Osteoblast (primary cell): ENCODE measurements at regions not wholly inside any gene's neighbourhood (a gene's known extent, or its start where the extent isn't known, plus 50 kb on each side); places are given as distances from the start of the nearest gene placed in this dataset.

Experiments used
- DNase-seq: peaks from one replicate; pipeline ENCODE4 v3.0.0; 2011; ENCODE audit warnings: low spot score, mixed read lengths; ENCODE audit not compliant: insufficient read length; ENCODE audit errors: missing footprints
- H2AFZ ChIP-seq: 2 replicates; pipeline ENCODE4 v1.6.0; 2011; ENCODE audit warnings: mild to moderate bottlenecking, low read length
- H3K27ac ChIP-seq: 2 replicates; pipeline ENCODE4 v1.5.1; 2011; ENCODE audit warnings: mild to moderate bottlenecking, low read depth, low read length, moderate library complexity
- H3K27me3 ChIP-seq: 2 replicates; pipeline ENCODE4 v1.6.0; 2012; ENCODE audit warnings: mild to moderate bottlenecking, control low read depth, inconsistent platforms, low read length, moderate library complexity; ENCODE audit not compliant: insufficient read depth
- H3K36me3 ChIP-seq: 2 replicates; pipeline ENCODE4 v1.5.1; 2011; ENCODE audit warnings: mild to moderate bottlenecking, low read length, control low read depth, moderate library complexity; ENCODE audit not compliant: insufficient read depth
- H3K4me1 ChIP-seq: 2 replicates; pipeline ENCODE4 v1.5.1; 2011; ENCODE audit warnings: mild to moderate bottlenecking, low read length, control low read depth, moderate library complexity; ENCODE audit not compliant: insufficient read depth
- H3K4me2 ChIP-seq: 2 replicates; pipeline ENCODE4 v1.6.0; 2011; ENCODE audit warnings: mild to moderate bottlenecking, low read length; ENCODE audit not compliant: insufficient read depth
- H3K4me3 ChIP-seq: fragments of 200-600 bp; sonication (generic); 3 replicates; pipeline ENCODE4 v1.5.1; 2012; ENCODE audit warnings: mild to moderate bottlenecking, low read length, inconsistent platforms; ENCODE audit not compliant: insufficient read depth
- H3K79me2 ChIP-seq: 2 replicates; pipeline ENCODE4 v1.6.0; 2012; ENCODE audit warnings: mild to moderate bottlenecking, low read length, control low read depth, inconsistent platforms; ENCODE audit not compliant: insufficient read depth
- H3K9me3 ChIP-seq: 2 replicates; pipeline ENCODE4 v1.5.1; 2011; ENCODE audit warnings: low read depth, low read length, control low read depth
- H4K20me1 ChIP-seq: 2 replicates; pipeline ENCODE4 v1.6.0; 2012; ENCODE audit warnings: mild to moderate bottlenecking, low read length, control low read depth; ENCODE audit not compliant: insufficient read depth
- TF ChIP-seq, protein P1 (sequence below): IDR thresholded peaks from 2 replicates; pipeline ENCODE4 v1.5.1; 2011; ENCODE audit warnings: mild to moderate bottlenecking, low read depth, low read length, moderate library complexity; ENCODE audit errors: extremely low read depth

- Histone ChIP-seq H3K79me2 (no peaks in the 10 kb centered on the region), H3K36me3 (no peaks in the 10 kb centered on the region), H3K4me2 (no peak overlapping the region), H4K20me1 (no peaks in the 10 kb centered on the region), H3K9me3 (no peaks in the 10 kb centered on the region), H3K4me3 (no peak overlapping the region), H2AFZ (no peak overlapping the region), H3K4me1 (no peaks in the 10 kb centered on the region), H3K27ac (no peak overlapping the region), H3K27me3 (no peaks in the 10 kb centered on the region)
- TF ChIP-seq, protein P1, sequence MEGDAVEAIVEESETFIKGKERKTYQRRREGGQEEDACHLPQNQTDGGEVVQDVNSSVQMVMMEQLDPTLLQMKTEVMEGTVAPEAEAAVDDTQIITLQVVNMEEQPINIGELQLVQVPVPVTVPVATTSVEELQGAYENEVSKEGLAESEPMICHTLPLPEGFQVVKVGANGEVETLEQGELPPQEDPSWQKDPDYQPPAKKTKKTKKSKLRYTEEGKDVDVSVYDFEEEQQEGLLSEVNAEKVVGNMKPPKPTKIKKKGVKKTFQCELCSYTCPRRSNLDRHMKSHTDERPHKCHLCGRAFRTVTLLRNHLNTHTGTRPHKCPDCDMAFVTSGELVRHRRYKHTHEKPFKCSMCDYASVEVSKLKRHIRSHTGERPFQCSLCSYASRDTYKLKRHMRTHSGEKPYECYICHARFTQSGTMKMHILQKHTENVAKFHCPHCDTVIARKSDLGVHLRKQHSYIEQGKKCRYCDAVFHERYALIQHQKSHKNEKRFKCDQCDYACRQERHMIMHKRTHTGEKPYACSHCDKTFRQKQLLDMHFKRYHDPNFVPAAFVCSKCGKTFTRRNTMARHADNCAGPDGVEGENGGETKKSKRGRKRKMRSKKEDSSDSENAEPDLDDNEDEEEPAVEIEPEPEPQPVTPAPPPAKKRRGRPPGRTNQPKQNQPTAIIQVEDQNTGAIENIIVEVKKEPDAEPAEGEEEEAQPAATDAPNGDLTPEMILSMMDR, result no peak
- DNase-seq, result no peak
Measured at GRCh38 chr2:145689277-145689676, 1169.4 kb upstream of the ZEB2 start.

DNA sequence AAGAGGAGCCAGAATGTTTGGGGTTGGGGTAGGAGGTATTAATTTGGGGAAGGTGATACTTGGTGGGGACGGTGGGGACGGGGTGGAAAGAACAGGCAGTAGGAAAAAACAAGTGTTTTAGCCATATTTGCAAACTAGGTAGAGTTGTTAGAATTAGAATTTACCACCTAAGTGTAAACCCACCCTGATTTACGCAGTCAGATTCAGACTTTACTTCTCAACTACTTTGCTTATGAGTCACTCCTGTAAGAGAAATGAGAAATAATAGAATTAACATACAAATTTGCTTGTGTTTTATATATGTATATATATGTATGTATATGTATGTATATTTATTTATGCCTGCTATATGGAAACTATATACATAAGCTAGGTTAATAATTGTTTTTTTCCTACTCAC lies 1168.2 kb upstream of the ZEB2 start:
- H4K20me1 ChIP-seq, result no peaks in the 10 kb centered on the region
- no peaks in the 10 kb centered on the region for H3K36me3 ChIP-seq
- H3K27ac ChIP-seq, result no peak overlapping the region
- H3K27me3 ChIP-seq, result no peaks in the 10 kb centered on the region
- no peaks in the 10 kb centered on the region for H3K79me2 ChIP-seq
- H3K4me3 ChIP-seq, result no peak overlapping the region
- no peaks in the 10 kb centered on the region for H3K9me3 ChIP-seq
- H3K4me2 ChIP-seq, result no peak overlapping the region
- no peak for DNase-seq
- TF ChIP-seq, protein P1, result no peak
- no peaks in the 10 kb centered on the region for H3K4me1 ChIP-seq
- no peak overlapping the region for H2AFZ ChIP-seq

DNA sequence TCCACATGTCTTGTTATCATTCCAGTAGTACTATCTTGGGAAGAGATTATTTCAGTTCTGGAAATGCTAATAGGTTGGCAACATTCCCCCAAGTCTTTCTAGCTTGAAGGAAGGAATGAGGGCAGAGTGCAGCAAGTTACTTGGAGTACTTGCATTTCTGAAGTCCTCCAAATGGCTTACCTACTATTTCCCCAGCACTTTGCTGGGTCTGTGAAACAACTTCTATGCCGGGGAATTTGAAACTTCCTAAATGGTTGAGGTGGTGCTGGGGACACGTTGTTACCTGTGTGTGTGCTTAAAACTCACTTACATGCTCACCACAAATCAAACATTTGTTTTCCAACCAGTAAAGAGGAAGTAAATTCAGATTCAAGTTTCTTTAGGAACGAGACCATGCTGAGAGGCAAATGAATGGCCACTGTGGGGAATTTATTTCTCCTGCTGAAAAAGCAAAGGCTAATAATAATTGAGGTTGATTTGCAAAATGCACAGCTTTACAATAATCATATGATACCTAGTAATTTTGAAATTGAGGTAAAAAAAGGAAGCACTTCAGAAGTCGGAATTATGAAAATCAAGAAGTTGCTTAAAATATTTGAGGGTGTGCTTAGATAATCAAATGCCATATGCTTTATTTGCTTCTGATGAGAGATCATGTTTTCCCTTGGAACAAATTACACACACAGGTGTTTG lies 1167.7 kb upstream of the ZEB2 start:
- no peaks in the 10 kb centered on the region for H3K79me2 ChIP-seq
- no peak overlapping the region for H3K4me3 ChIP-seq
- H3K9me3 ChIP-seq, result no peaks in the 10 kb centered on the region
- H3K36me3 ChIP-seq, result no peaks in the 10 kb centered on the region
- no peaks in the 10 kb centered on the region for H4K20me1 ChIP-seq
- H3K27me3 ChIP-seq, result no peaks in the 10 kb centered on the region
- TF ChIP-seq, protein P1, result no peak
- H3K4me1 ChIP-seq, result peaks cover 3% of the 10 kb centered on the region
- H2AFZ ChIP-seq, result no peak overlapping the region
- no peak for DNase-seq
- no peak overlapping the region for H3K27ac ChIP-seq
- no peak overlapping the region for H3K4me2 ChIP-seq

DNA sequence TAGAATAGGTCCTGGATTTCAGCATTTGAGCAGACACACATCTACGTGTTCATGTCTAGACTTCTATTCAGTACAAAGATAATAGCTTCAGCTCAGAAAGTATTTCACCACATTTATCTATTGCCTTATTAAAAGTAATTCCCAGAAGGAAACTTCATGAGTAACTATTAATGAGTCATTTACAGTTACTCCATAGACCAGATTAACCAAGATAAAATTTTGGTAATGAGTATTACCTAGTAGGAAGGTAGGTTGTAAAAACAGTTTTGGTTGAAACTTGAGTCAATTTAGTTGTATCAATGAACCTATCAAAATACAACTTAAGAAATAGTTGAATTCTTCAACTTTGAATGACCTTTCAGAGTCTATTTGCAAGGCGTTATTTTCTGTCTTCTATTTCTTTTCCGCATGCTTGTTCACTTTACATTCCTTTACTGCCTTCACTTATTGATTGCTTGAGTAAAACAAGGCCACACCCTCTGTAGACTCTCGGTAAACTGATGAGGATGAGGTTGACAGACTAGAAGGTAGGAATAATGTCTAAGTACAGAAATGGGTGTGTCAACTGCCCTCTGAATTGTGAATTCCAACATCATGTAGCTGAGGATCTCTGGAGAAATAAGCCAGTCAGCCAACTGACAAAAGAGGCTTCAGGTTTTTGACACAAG lies 1165.6 kb upstream of the ZEB2 start:
- Histone ChIP-seq H3K27ac (no peak overlapping the region), H3K4me3 (no peak overlapping the region), H4K20me1 (no peaks in the 10 kb centered on the region), H3K79me2 (no peaks in the 10 kb centered on the region), H3K36me3 (no peaks in the 10 kb centered on the region), H3K9me3 (no peaks in the 10 kb centered on the region), H3K27me3 (no peaks in the 10 kb centered on the region), H2AFZ (no peak overlapping the region), H3K4me2 (no peak overlapping the region), H3K4me1 (peaks cover 8% of the 10 kb centered on the region)
- TF ChIP-seq, protein P1, result no peak
- no peak for DNase-seq
